HG02763 (cell line): ENCODE measurements at regions not wholly inside any gene's neighbourhood (a gene's known extent, or its start where the extent isn't known, plus 50 kb on each side); places are given as distances from the start of the nearest gene placed in this dataset.
A peak's percentile ranks its signal among the peaks of the same experiment; 100 is the strongest.

Experiments
- ATAC-seq: cut with Tn5 transposase; IDR thresholded peaks from one replicate; pipeline ENCODE4 v1.9.1; 2021; ENCODE audit warnings: mild to moderate bottlenecking, moderate library complexity; ENCODE audit not compliant: unreplicated experiment

- ATAC-seq: no peak
Observed at GRCh38 chr9:134243778-134244467, 79.6 kb upstream of the RNU6ATAC start.

GRCh38 chr9:134245179-134245578 is 80.8 kb upstream of the RNU6ATAC start:
- no peak for ATAC-seq

GRCh38 chr9:134247918-134248631 is 78.2 kb upstream of the RXRA start:
- ATAC-seq: no peak

GRCh38 chr9:134251296-134252069 is 74.8 kb upstream of the RXRA start:
- no peak for ATAC-seq

DNA sequence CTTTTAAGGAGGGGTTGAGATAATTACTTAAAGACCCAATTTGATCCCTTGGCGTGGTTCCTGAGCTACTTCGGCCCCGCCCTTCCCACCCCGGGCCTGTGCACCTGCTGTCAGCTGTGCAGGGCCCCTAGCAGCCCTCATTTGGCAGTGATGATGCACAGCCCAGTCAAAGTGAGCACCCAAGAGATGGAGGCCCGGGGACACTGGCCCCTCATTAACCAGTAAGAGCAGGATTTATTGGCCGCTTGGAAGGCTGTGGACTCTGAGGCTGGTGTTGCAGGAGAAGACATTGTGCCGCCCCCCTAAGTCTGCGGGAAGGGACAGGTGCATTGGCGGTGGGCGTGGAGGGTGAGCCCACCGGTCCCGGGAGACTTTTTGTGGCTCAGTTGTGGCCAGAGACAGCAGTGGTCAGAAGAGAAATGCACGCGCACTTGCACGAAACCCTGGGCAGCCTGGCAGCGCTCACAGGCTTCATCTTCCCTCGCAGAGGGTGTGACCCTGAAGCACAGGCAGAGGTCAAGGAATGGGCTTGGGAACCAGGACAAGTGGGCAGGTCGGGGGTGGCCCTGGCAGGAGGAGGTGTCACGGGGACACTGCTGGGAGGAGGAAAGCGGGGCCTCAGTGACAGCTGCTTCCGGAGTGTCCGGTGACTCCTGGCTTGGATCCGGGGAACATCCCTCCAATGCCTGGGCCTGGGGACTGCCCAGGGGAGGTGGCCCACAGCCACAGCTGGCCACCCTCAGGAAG is 74.0 kb upstream of the RXRA start:
- no peak for ATAC-seq

- ATAC-seq: no peak
Observed at GRCh38 chr9:134253606-134254205, 72.5 kb upstream of the RXRA start.

DNA sequence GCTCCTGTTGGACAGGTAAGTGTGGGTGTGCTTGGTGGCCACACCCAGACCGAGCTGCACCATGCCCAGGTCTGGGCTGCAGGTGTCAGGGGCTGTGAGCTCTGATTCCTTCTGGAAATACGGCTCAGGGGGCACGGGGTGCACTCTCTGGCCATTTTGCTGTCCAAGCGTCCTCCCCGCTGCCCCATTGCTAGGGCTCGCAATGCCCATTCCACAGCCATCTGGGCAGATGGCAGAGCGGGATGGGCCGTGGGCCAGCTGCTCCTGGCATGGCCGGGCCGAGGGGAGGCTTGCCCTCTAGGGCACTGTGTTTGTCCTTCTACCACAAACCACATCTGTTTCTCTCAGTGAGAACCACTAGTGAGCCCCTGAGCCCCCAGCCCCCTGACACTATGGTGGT is 67.9 kb upstream of the RXRA start:
- ATAC-seq: no peak

GRCh38 chr9:134258828-134259546 is 67.3 kb upstream of the RXRA start:
- no peak for ATAC-seq

- no peak for ATAC-seq
Observed at GRCh38 chr9:134259708-134260107, 66.5 kb upstream of the RXRA start.

DNA sequence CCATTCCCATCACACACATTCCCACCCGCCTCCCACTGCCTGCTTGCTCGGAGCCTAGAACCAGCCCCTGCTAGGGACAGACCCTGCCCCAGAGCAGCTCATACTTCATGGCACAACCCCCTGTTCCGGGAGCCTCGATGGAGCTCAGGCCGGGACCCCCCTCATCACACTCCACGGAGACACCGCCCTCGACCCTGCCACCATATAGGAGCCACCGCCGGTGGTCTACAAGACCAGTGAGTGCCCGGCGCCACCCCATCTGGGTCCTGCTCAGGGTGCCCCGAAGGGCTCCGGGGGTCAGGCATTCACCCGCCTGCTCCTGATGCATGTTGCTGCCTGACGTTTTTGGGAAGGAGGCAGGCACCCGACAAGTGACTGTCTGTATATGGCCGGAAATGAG is 65.5 kb upstream of the RXRA start:
- no peak for ATAC-seq

DNA sequence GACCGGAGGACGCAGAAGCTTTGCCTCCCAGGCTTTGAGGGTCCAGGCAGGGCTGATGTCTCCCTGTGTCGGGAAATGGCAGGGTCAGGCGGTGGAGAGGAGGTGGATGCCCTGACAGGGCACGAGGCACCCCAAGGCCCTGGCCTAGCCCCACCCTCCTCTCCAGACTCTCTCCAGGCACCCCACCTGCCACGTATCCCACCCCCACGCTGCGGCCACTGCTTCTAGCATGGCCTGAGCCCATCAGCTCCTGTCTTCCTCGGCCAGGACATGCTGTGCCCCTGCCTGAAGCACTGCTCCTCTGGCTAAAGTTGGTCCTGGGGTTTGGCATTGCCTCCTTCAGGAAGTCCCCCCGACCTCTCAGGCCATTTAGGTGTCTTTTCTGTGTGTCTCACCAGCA is 64.2 kb upstream of the RXRA start:
- no peak for ATAC-seq

DNA sequence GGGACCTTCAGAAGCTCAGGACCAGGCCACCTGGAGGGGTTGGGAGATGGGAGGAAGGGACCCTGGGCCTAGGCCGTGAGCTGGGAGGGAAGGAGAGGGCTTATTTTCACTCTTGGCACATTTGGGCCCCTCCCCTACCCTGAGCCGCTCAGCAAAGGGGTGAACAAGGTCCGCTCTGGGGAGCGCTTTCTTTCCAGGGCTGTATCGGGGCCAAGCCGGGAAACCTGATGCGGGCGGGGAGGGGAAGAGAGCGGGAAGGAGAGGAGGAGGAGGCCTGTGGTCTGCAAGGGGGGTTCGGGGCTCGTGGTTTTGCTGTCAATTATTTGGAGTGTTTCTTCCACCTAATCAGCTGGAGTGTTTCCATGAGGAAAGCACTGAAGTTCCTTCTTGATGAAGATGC is 62.7 kb upstream of the RXRA start:
- no peak for ATAC-seq

GRCh38 chr9:134264169-134264568 is 62.1 kb upstream of the RXRA start:
- no peak for ATAC-seq

DNA sequence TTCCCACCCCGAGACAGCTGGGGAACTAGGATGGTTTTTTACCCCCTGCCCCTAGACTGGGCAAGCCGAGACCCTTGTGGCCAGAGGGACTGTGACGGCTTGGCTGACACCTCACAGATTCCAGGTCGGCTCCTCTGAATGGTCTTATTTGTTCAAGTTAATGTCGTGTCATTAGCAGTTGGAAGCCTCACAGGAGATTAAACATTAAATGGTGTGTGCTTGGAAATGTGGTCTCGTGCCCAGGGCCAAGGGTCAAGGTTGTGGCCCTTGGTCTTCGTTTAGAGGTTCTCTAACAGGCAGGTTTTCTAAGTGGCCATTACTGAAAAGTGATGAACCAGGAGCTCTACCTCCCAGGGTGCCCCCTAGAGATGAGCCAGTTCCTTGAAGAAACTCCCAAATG is 61.2 kb upstream of the RXRA start:
- no peak for ATAC-seq

GRCh38 chr9:134266418-134266817 is 59.8 kb upstream of the RXRA start:
- no peak for ATAC-seq

DNA sequence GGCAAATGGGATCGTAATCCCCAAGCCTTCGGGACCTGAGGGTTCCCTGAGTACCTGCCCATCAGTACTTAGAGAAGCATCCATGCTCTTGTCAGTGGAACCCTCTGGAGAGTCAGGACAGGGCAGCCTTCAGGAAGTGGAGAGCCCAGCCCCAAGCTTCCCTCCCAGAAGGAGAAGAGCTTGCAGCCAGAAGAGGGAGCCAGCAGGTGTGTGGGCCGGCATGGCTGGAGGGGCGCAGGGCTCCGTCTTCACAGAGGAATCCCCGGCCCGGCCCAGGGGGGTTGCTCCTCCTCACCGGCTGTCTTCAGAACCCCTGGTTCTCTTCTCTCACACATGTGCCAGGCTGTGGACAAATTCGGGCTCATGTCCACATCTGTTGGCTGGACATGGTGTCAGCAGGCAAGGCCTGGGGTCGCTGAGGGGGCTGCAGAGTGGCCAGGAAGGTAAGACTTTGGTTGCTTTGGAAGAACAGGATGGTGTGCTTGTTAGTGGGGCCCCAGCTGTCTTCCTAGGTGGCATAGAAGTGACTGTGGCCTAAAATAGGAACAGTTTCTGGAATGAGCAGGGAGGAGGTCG is 58.9 kb upstream of the RXRA start:
- ATAC-seq: no peak

- ATAC-seq: peak; percentile 70
Observed at GRCh38 chr9:134267881-134268724, 58.2 kb upstream of the RXRA start.

DNA sequence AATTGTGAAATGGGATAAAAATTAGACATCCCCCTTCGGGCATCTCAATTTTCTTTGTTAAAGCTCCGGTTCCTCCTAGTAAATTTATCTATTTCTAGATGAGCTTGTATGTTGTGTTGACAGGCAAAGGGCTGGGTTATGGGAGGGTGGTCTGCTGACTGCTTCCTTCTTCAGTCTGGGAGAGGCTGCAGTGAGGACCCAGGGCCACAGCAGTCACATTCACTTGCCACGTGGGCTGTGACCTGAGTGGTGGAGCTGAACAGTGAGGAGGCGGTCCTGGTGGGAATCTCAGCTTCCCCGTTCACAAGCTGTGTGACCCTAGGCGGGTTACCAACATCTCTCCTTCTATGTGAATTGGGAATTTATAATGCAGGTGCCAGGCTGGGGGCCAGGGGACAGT is 57.5 kb upstream of the RXRA start:
- no peak for ATAC-seq
